H9 (cell line): ENCODE measurements at regions not wholly inside any gene's neighbourhood (a gene's known extent, or its start where the extent isn't known, plus 50 kb on each side); places are given as distances from the start of the nearest gene placed in this dataset.

ENCODE experiments used
- DNase-seq: peaks from one replicate; pipeline ENCODE4 v3.0.0-alpha.2; 2017
- H2AFZ ChIP-seq: one replicate; pipeline ENCODE4 v1.6.1; 2013; ENCODE audit warnings: mild to moderate bottlenecking, low read length, control low read depth, moderate library complexity
- H2AK5ac ChIP-seq: 2 replicates; pipeline ENCODE4 v1.6.1; 2013; ENCODE audit warnings: low read length, control low read depth, mixed read lengths; ENCODE audit not compliant: insufficient read length
- H2BK120ac ChIP-seq: one replicate; pipeline ENCODE4 v1.6.1; 2013; ENCODE audit warnings: low read depth, mild to moderate bottlenecking, low read length, control low read depth, inconsistent platforms; ENCODE audit not compliant: poor library complexity, severe bottlenecking
- H2BK12ac ChIP-seq: 2 replicates; pipeline ENCODE4 v1.6.1; 2013; ENCODE audit warnings: low read length, control low read depth, mixed read lengths, low read depth; ENCODE audit not compliant: insufficient read length
- H2BK15ac ChIP-seq: 2 replicates; pipeline ENCODE4 v1.6.1; 2013; ENCODE audit warnings: low read depth, low read length, control low read depth
- H2BK20ac ChIP-seq: one replicate; pipeline ENCODE4 v1.6.1; 2013; ENCODE audit warnings: low read depth, mild to moderate bottlenecking, low read length, control low read depth, inconsistent platforms; ENCODE audit not compliant: poor library complexity, severe bottlenecking
- H2BK5ac ChIP-seq: 2 replicates; pipeline ENCODE4 v1.6.1; 2013; ENCODE audit warnings: low read length, control low read depth, mixed read lengths; ENCODE audit not compliant: insufficient read length
- H3K14ac ChIP-seq: 2 replicates; pipeline ENCODE4 v1.6.1; 2013; ENCODE audit warnings: low read length, control low read depth; ENCODE audit not compliant: insufficient read depth
- H3K18ac ChIP-seq: 2 replicates; pipeline ENCODE4 v1.6.1; 2013; ENCODE audit warnings: low read depth, mild to moderate bottlenecking, mixed read lengths, low read length, control low read depth; ENCODE audit not compliant: insufficient read length
- H3K23ac ChIP-seq: 2 replicates; pipeline ENCODE4 v1.6.1; 2013; ENCODE audit warnings: low read length, control low read depth, mixed read lengths, low read depth; ENCODE audit not compliant: insufficient read length
- H3K23me2 ChIP-seq: 2 replicates; pipeline ENCODE4 v1.6.1; 2013; ENCODE audit warnings: low read depth, mild to moderate bottlenecking, mixed read lengths, low read length, control low read depth; ENCODE audit not compliant: insufficient read length, poor library complexity, severe bottlenecking
- H3K27ac ChIP-seq: 2 replicates; pipeline ENCODE4 v1.5.1; 2013; ENCODE audit warnings: low read length, control low read depth, mixed read lengths, low read depth; ENCODE audit not compliant: insufficient read length
- H3K27me3 ChIP-seq: 2 replicates; pipeline ENCODE4 v1.6.1; 2013; ENCODE audit warnings: low read length, control low read depth, inconsistent platforms; ENCODE audit not compliant: insufficient read depth
- H3K4ac ChIP-seq: 2 replicates; pipeline ENCODE4 v1.6.1; 2013; ENCODE audit warnings: low read depth, mild to moderate bottlenecking, control low read depth, inconsistent platforms, low read length, moderate library complexity
- H3K4me1 ChIP-seq: 2 replicates; pipeline ENCODE4 v1.6.1; 2013; ENCODE audit warnings: low read length, control low read depth, inconsistent platforms; ENCODE audit not compliant: insufficient read depth
- H3K4me2 ChIP-seq: 2 replicates; pipeline ENCODE4 v1.6.1; 2013; ENCODE audit warnings: low read length, control low read depth, mixed read lengths; ENCODE audit not compliant: insufficient read length, insufficient read depth
- H3K56ac ChIP-seq: 2 replicates; pipeline ENCODE4 v1.6.1; 2013; ENCODE audit warnings: low read depth, mild to moderate bottlenecking, mixed read lengths, low read length, control low read depth; ENCODE audit not compliant: insufficient read length
- H3K79me1 ChIP-seq: 2 replicates; pipeline ENCODE4 v1.6.1; 2013; ENCODE audit warnings: low read depth, mild to moderate bottlenecking, moderate library complexity, low read length, control low read depth, inconsistent platforms; ENCODE audit not compliant: insufficient read depth, poor library complexity, severe bottlenecking
- H3K79me2 ChIP-seq: 2 replicates; pipeline ENCODE4 v1.6.1; 2013; ENCODE audit warnings: low read length, control low read depth, inconsistent platforms; ENCODE audit not compliant: insufficient read depth
- H3K9ac ChIP-seq: 2 replicates; pipeline ENCODE4 v1.6.1; 2013; ENCODE audit warnings: low read length, control low read depth, mixed read lengths; ENCODE audit not compliant: insufficient read length; ENCODE audit errors: extremely low read depth
- H3K9me3 ChIP-seq: one replicate; pipeline ENCODE4 v1.6.1; 2013; ENCODE audit warnings: low read depth, low read length, inconsistent platforms; ENCODE audit not compliant: control insufficient read depth
- H3T11ph ChIP-seq: one replicate; pipeline ENCODE4 v1.6.1; 2013; ENCODE audit warnings: mild to moderate bottlenecking, low read length, control low read depth, inconsistent platforms
- H4K20me1 ChIP-seq: one replicate; pipeline ENCODE4 v1.6.1; 2013; ENCODE audit not compliant: control insufficient read depth, insufficient read length, insufficient read depth
- H4K5ac ChIP-seq: 2 replicates; pipeline ENCODE4 v1.6.1; 2013; ENCODE audit warnings: low read depth, mild to moderate bottlenecking, mixed read lengths, low read length, control low read depth; ENCODE audit not compliant: insufficient read length
- H4K8ac ChIP-seq: replicated peaks from 2 replicates; pipeline ENCODE4 v1.6.1; 2013; ENCODE audit warnings: low read length, control low read depth, mixed read lengths, low read depth; ENCODE audit not compliant: insufficient read length
- H4K91ac ChIP-seq: 2 replicates; pipeline ENCODE4 v1.6.1; 2013; ENCODE audit warnings: low read depth, mild to moderate bottlenecking, moderate library complexity, mixed read lengths, low read length, control low read depth; ENCODE audit not compliant: insufficient read length
- H3K27ac Mint-ChIP-seq, 3 experiments: 2 replicates in 2 of 3; 3 replicates in 1 of 3; pipeline ENCODE4 v1.8.0; 2020 to 2021; ENCODE audit warnings: mixed read lengths in 3 of 3, mild to moderate bottlenecking in 1 of 3, moderate library complexity in 1 of 3
- H3K27me3 Mint-ChIP-seq: 2 replicates; pipeline ENCODE4 v1.8.0; 2021; ENCODE audit warnings: low read depth, mild to moderate bottlenecking, moderate library complexity, mixed read lengths
- H3K36me3 Mint-ChIP-seq, 3 experiments: 2 replicates in 2 of 3; 3 replicates in 1 of 3; pipeline ENCODE4 v1.8.0; 2020 to 2021; ENCODE audit warnings: low read depth in 3 of 3, mixed read lengths in 3 of 3; ENCODE audit not compliant: insufficient read depth in 1 of 3
- H3K4me1 Mint-ChIP-seq, 2 experiments: 2 replicates each; pipeline ENCODE4 v1.8.0; 2020; ENCODE audit warnings: mixed read lengths in 2 of 2
- H3K4me3 Mint-ChIP-seq, 2 experiments: 2 replicates in 1 of 2; 3 replicates in 1 of 2; pipeline ENCODE4 v1.8.0; 2020 to 2021; ENCODE audit warnings: mild to moderate bottlenecking in 2 of 2, mixed read lengths in 2 of 2, moderate library complexity in 1 of 2
- H3K9me3 Mint-ChIP-seq, 2 experiments: 2 replicates in 1 of 2; 3 replicates in 1 of 2; pipeline ENCODE4 v1.8.0; 2020; ENCODE audit warnings: mild to moderate bottlenecking in 2 of 2, mixed read lengths in 2 of 2, moderate library complexity in 1 of 2
- WGBS: extraction: QIAGEN DNeasy Blood & Tissue Kit; methylation state at CpG from one replicate; pipeline ENCODE4 v1.1.7; 2013; ENCODE audit warnings: missing lambda C conversion rate, low lambda C conversion rate, mixed read lengths; ENCODE audit not compliant: insufficient read length; ENCODE audit errors: extremely low coverage; 5-methylcytosine and 5-hydroxymethylcytosine counted together
- TF ChIP-seq, protein P1 (sequence below): fragments of 200-600 bp; sonication (generic); conservative IDR thresholded peaks from 3 replicates; pipeline ENCODE4 v1.8.0; 2021; ENCODE audit warnings: antibody characterized with exemption, mild to moderate bottlenecking

DNA sequence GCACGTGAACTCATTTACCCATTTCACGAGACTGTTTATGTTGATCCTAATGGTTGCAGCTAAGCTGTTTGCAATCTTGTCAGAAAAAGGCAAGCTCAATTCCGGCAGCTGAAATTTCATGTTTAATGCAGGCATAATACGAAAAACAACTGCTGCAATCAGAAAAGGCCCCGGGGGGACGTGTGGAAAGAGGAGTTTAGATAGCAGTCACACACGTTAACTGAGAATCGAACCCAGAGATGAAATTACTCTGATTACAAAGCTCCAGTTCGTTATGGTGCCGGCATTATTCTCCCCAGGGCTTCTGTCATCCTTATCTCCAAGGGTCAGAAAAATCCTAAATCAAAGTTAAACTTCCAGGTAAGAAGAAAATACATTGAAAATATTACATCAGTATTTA, 79.9 kb upstream of the MYT1L start:
- H2AK5ac ChIP-seq, result no peak overlapping the region
- no peak overlapping the region for H3K4me2 ChIP-seq
- H3K23me2 ChIP-seq, result no peaks in the 10 kb centered on the region
- H3K79me1 ChIP-seq, result no peaks in the 10 kb centered on the region
- no peak overlapping the region for H4K91ac ChIP-seq
- H2AFZ ChIP-seq, result no peak overlapping the region
- H2BK5ac ChIP-seq, result no peak overlapping the region
- H3K4ac ChIP-seq, result no peak overlapping the region
- TF ChIP-seq, protein P1, sequence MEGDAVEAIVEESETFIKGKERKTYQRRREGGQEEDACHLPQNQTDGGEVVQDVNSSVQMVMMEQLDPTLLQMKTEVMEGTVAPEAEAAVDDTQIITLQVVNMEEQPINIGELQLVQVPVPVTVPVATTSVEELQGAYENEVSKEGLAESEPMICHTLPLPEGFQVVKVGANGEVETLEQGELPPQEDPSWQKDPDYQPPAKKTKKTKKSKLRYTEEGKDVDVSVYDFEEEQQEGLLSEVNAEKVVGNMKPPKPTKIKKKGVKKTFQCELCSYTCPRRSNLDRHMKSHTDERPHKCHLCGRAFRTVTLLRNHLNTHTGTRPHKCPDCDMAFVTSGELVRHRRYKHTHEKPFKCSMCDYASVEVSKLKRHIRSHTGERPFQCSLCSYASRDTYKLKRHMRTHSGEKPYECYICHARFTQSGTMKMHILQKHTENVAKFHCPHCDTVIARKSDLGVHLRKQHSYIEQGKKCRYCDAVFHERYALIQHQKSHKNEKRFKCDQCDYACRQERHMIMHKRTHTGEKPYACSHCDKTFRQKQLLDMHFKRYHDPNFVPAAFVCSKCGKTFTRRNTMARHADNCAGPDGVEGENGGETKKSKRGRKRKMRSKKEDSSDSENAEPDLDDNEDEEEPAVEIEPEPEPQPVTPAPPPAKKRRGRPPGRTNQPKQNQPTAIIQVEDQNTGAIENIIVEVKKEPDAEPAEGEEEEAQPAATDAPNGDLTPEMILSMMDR, result no peak
- no peak overlapping the region for H3K23ac ChIP-seq
- H3K9ac ChIP-seq, result no peak overlapping the region
- no peaks in the 10 kb centered on the region for H3K27me3 ChIP-seq
- no peak overlapping the region for H3K18ac ChIP-seq
- H2BK20ac ChIP-seq, result no peak overlapping the region
- no peaks in the 10 kb centered on the region for H3K79me2 ChIP-seq
- no peak overlapping the region for H2BK12ac ChIP-seq
- Mint-ChIP-seq H3K4me1 (no peaks in the 10 kb centered on the region), H3K9me3 (no peaks in the 10 kb centered on the region; a peak in 1 of 5 replicates), H3K27ac (no peak overlapping the region), H3K4me3 (no peak overlapping the region), H3K27me3 (no peaks in the 10 kb centered on the region), H3K36me3 (peaks cover 0 to 2% (median 0%) of the 10 kb centered on the region in 3 experiments; a peak in 1 of 7 replicates)
- DNase-seq, result no peak
- no peak overlapping the region for H2BK120ac ChIP-seq
- H4K20me1 ChIP-seq, result no peaks in the 10 kb centered on the region
- H4K5ac ChIP-seq, result no peak overlapping the region
- no peak overlapping the region for H3K56ac ChIP-seq
- H3T11ph ChIP-seq, result no peak overlapping the region
- no peaks in the 10 kb centered on the region for H3K4me1 ChIP-seq
- H2BK15ac ChIP-seq, result no peak overlapping the region
- no CpG with 5 or more reads among the region's 10 CpGs for WGBS
- H3K14ac ChIP-seq, result no peak overlapping the region
- H3K27ac ChIP-seq, result no peak overlapping the region
- H3K9me3 ChIP-seq, result no peaks in the 10 kb centered on the region
- no peak overlapping the region for H4K8ac ChIP-seq
